Esophagus (tissue), 2 donors: ENCODE measurements at regions not wholly inside any gene's neighbourhood (a gene's known extent, or its start where the extent isn't known, plus 50 kb on each side); places are given as distances from the start of the nearest gene placed in this dataset.

Experiments
- H3K27ac ChIP-seq, 2 donors: one replicate each; pipeline ENCODE4 v1.5.1; 2013; ENCODE audit warnings: low read depth in 2 of 2, mild to moderate bottlenecking in 2 of 2, inconsistent platforms in 1 of 2, low read length in 1 of 2, moderate library complexity in 1 of 2
- H3K27me3 ChIP-seq, 2 donors: one replicate each; pipeline ENCODE4 v1.6.1; 2013; ENCODE audit warnings: low read length in 2 of 2, control low read depth in 1 of 2, mild to moderate bottlenecking in 1 of 2; ENCODE audit not compliant: insufficient read depth in 2 of 2, control insufficient read depth in 1 of 2
- H3K36me3 ChIP-seq, 2 donors: one replicate each; pipeline ENCODE4 v1.6.1; 2013; ENCODE audit warnings: low read length in 1 of 2; ENCODE audit not compliant: control insufficient read depth in 2 of 2, insufficient read depth in 2 of 2
- H3K4me1 ChIP-seq, 2 donors: one replicate each; pipeline ENCODE4 v1.6.1; 2013; ENCODE audit warnings: low read length in 1 of 2; ENCODE audit not compliant: control insufficient read depth in 2 of 2, insufficient read depth in 2 of 2
- H3K4me3 ChIP-seq, 2 donors: one replicate each; pipeline ENCODE4 v1.5.1; 2013; ENCODE audit warnings: low read length in 2 of 2, mild to moderate bottlenecking in 2 of 2, low read depth in 1 of 2, moderate library complexity in 1 of 2
- H3K9me3 ChIP-seq, 2 donors: one replicate each; pipeline ENCODE4 v1.6.1; 2013; ENCODE audit warnings: mild to moderate bottlenecking in 2 of 2, low read depth in 1 of 2, low read length in 1 of 2, moderate library complexity in 1 of 2; ENCODE audit not compliant: control insufficient read depth in 2 of 2, insufficient read depth in 1 of 2
- WGBS, 2 donors: extraction: QIAGEN DNeasy Blood & Tissue Kit; methylation state at CpG; one replicate each; pipeline ENCODE4 v1.1.7; 2013; 5-methylcytosine and 5-hydroxymethylcytosine counted together
- donor health status: healthy with polysubstance abuse.
- donor health status: Bipolar disorder and iron deficiency.

DNA sequence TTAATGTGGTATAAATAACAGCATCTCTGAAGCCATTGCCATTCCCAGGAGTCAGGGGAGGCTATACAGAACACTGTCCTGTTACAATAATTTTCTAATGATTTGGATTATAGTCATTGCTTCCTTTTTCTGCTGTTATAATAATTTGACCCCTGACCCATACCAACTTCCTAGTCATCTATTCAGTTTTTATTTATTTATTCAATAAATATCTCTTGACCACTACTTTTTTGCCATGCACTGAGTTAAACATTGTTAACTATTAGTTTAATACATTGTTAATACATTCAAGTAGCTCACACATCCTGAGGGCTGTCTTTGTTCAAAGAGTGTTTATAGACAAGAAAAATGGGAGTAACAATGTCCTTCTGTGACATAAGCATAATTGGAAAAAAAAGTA, 235.5 kb upstream of the MEOX2 start:
- H3K27me3 ChIP-seq, result no peaks in the 10 kb centered on the region
- H3K4me1 ChIP-seq, result no peaks in the 10 kb centered on the region
- H3K27ac ChIP-seq, result no peak overlapping the region
- no peak overlapping the region for H3K4me3 ChIP-seq
- H3K9me3 ChIP-seq, result no peaks in the 10 kb centered on the region
- no peaks in the 10 kb centered on the region for H3K36me3 ChIP-seq

DNA sequence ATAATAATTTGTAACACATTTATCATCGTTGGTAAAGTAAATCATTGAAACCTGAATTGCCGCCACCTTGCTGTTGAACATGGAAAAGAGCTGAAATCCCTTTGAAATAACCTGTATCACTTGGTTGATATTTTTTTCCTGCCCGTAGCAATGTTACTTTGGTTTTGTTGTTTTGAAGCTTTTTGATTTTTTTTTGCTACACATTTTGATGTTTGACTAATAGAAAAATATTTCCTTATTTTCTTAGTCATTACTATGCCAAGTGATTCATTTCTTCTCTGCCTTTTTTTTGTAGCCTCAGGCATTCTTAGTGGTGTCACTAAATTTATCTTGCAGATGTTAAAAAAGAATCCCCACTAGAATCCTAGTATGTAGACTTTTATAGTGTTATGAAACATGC, 235.1 kb upstream of the MEOX2 start:
- no peaks in the 10 kb centered on the region for H3K4me1 ChIP-seq
- 45 to 46% methylated on average over 3 of the region's 3 CpGs for WGBS, 2 donors
- H3K9me3 ChIP-seq, result no peaks in the 10 kb centered on the region
- no peak overlapping the region for H3K4me3 ChIP-seq
- no peak overlapping the region for H3K27ac ChIP-seq
- H3K36me3 ChIP-seq, result no peaks in the 10 kb centered on the region
- H3K27me3 ChIP-seq, result no peaks in the 10 kb centered on the region

DNA sequence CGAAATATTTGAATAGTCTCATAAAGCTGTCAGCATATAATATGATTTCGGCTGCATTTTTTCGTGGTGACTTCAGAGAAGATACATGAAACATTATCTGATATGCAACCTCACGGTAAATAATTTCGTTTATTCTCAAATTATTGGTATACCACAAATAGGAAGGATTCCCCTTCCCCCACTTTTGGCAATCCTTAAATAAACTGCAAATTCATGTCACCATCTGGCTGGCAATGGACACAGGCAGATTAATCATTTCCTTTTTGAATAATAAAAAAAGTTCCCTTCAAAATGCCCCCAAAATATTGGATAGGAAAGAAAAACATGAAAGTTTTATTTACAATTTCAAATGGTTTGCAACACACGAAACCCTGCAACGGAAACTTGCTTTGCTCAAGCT, 234.5 kb upstream of the MEOX2 start:
- no peaks in the 10 kb centered on the region for H3K36me3 ChIP-seq
- no peak overlapping the region for H3K27ac ChIP-seq
- H3K4me1 ChIP-seq, result no peaks in the 10 kb centered on the region
- H3K4me3 ChIP-seq, result no peak overlapping the region
- no peaks in the 10 kb centered on the region for H3K27me3 ChIP-seq
- WGBS, 2 donors, result 83 to 85% methylated on average over 7 of the region's 7 CpGs
- no peaks in the 10 kb centered on the region for H3K9me3 ChIP-seq

DNA sequence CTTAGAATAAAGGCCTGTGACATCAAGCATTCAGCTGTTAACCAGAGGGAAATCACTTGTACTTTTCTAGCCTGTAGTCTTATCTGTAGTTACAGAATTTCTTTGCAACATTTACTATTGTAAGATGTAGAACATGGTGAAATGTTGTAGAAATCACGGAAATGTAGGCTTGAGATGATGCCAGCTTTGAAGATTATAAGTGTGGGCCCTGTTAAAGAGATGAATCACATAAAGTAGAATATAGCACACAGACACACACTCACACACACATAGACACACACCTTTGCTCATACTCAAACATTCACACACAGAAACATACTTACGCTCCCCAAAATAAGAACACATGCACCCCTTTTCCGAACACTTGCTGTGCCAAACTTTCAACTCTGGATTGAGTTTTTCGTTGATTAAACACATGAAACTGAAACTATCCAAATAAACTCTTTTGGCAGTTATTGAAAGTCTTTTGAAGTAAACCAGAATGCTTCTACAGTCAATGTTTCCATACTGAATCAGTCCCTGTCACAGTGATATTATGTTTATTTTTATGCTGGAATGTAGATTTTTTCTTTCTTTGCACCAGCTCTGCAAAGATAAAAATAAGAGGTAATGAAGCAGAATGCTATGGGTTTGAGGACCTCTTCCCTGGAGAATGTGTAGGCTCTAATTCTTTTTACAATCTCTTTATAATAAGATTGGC, 230.3 kb upstream of the MEOX2 start:
- Histone ChIP-seq H3K27me3 (no peaks in the 10 kb centered on the region), H3K36me3 (no peaks in the 10 kb centered on the region), H3K27ac (no peak overlapping the region), H3K4me3 (no peak overlapping the region), H3K4me1 (no peaks in the 10 kb centered on the region), H3K9me3 (no peaks in the 10 kb centered on the region)
- 55 to 60% methylated on average over 4 of the region's 4 CpGs for WGBS, 2 donors

DNA sequence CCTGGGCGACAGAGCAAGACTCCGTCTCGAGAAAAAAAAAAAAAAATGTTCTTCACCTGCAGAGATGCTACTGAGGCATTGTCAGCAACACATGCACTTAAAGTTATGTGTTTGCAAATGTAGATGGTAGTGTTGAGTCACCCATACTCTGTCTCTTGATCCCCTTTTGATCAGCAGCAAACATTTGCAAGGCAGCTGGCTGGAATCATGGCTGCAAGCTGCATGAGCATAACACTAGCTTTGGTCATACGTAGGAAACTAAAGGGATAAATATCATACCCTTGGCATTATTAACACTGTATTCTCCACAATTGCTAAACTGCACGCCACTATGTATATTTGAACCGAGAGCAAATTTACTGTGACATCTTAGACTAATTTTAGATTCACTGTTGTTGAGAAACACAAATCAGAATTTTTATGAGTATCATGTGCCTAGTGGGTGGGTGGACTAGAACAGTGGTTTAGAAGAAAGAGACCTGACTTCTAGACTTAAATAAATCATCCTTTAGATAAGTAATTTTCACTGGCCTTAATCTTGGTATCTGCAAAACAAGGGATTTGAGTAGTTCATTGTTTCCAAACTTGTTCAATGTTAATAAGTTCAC, 229.3 kb upstream of the MEOX2 start:
- Histone ChIP-seq H3K27ac (no peak overlapping the region), H3K4me1 (no peaks in the 10 kb centered on the region), H3K27me3 (no peaks in the 10 kb centered on the region), H3K9me3 (no peaks in the 10 kb centered on the region), H3K36me3 (no peaks in the 10 kb centered on the region), H3K4me3 (no peak overlapping the region)
- 82 to 83% methylated on average over 6 of the region's 6 CpGs for WGBS, 2 donors

DNA sequence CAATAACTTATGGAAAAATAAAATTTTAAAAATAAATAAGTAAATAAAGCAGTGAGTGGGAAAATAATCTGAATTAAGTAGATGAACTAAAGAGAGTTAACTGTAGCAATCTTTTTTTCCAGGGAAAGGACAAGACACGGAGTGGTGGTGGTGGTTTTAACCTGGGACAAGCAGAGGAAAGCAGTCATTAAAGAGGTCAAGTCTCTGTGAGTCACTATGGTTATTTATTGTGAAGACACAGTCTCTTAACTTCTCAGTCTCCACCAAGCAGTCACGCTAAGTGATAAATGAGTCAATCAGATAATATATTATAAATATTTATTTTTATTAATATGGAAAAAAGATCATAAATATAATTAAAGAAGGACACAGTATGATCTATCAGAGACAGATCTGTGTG, 228.1 kb upstream of the MEOX2 start:
- WGBS, 2 donors, result 80 to 82% methylated on average over 2 of the region's 2 CpGs
- no peaks in the 10 kb centered on the region for H3K4me1 ChIP-seq
- no peaks in the 10 kb centered on the region for H3K27me3 ChIP-seq
- no peaks in the 10 kb centered on the region for H3K36me3 ChIP-seq
- no peak overlapping the region for H3K4me3 ChIP-seq
- H3K27ac ChIP-seq, result no peak overlapping the region
- no peaks in the 10 kb centered on the region for H3K9me3 ChIP-seq

DNA sequence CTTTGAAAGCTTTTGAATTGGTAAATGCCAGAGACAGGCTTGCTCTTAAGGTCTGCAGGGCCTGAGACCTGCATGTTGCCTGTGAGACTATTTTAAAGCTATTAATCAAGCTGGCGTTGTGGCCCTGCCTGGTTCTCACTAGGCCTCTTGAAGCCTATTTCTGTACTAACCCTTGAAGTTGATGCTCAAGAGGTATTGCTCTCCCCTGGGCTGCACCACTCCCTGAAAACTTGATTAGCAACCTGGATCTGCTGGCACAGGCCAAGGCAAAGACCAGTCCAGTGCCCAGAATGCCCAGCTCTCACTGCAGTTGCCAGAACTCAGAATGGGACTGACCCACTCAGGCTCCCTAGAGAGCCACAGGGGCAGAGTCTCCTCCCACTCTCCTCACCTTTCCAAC, 220.0 kb upstream of the MEOX2 start:
- Histone ChIP-seq H3K27ac (no peak overlapping the region), H3K36me3 (no peaks in the 10 kb centered on the region), H3K9me3 (no peaks in the 10 kb centered on the region), H3K4me1 (no peaks in the 10 kb centered on the region), H3K4me3 (no peak overlapping the region), H3K27me3 (no peaks in the 10 kb centered on the region)
- 86 to 92% methylated on average over 1 of the region's 1 CpG for WGBS, 2 donors

DNA sequence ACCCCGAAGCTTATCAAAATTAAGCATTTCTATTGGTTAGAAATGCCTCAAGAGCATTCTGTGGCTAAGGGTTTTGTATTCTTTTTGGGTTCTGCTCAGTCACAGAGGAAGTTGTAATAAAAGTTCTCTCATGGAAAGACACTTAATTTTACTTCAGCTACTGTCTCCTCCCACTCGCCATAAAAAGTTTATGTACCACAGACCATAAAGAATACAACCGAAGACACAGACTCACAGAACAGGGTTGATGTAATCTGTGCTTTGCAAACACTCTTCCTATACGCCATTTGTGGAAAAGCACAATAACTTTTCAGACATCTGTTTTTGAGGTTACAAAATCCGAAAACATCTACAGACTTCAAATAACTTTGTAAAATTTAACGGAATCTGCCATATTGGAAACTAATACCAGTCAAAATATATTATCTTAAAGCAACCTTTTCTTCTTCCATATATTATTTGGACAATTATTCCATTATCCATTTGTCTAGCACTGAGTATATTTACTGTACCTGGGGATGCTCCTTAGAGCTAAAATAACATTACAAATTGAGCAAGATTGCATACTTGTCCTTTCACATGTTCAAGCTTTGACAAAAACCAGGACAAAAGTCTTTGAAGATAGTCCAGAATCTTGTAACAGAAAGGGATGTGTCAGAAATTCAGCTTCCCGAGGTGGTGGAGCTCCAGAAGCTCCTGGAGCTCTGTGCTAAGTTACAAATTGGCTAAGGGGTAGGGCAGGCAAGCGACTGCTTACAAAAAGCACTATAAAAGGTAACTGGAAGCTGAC, 219.0 kb upstream of the MEOX2 start:
- H3K27me3 ChIP-seq, result no peaks in the 10 kb centered on the region
- 79 to 80% methylated on average over 8 of the region's 8 CpGs for WGBS, 2 donors
- no peaks in the 10 kb centered on the region for H3K9me3 ChIP-seq
- no peaks in the 10 kb centered on the region for H3K36me3 ChIP-seq
- H3K4me1 ChIP-seq, result no peaks in the 10 kb centered on the region
- H3K4me3 ChIP-seq, result no peak overlapping the region
- H3K27ac ChIP-seq, result no peak overlapping the region

DNA sequence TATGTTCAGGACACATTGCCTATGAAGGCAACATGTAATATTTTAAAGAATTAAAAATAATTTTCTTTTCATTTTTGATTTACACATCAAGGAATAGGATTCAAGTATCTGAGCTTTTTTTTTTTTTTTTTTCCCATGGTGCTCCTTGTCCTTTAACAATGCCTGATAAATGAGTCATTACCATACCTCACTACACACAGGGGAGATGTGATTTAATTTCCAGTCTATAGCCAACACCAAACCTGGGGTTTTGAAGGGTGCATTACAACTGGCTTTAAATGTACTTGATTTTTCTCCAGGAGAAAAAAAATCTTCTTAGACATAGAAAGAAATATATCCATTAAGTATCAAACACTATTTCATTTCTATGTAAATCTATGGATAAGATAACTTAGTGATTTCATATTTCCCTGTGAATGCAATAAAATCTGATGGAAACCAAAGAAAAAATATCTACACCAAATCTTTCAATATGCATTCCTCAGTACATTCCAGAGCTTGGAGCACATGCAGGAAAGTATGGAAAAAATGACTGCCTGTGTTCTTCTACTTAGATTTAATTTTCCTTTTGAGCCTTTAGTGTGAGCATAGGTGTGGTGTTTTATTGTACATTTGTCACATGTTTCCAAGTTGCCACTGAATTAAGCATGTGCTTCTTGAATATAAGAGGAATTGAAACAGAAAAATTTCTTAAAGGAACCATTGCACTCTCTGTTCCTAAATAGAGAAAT, 204.8 kb upstream of the MEOX2 start:
- Histone ChIP-seq H3K36me3 (no peaks in the 10 kb centered on the region), H3K4me1 (no peaks in the 10 kb centered on the region), H3K9me3 (no peaks in the 10 kb centered on the region), H3K4me3 (no peak overlapping the region), H3K27me3 (no peaks in the 10 kb centered on the region), H3K27ac (no peak overlapping the region)
